IPS-18c (cell line): ENCODE measurements at regions not wholly inside any gene's neighbourhood (a gene's known extent, or its start where the extent isn't known, plus 50 kb on each side); places are given as distances from the start of the nearest gene placed in this dataset.
"Not testable (repeated sequence)": the region's sequence is repeated elsewhere in the genome, so short reads cannot be mapped to it uniquely, and the experiment has no call there.

Experiments
- H3K4me3 ChIP-seq: 2 replicates; pipeline ENCODE4 v1.7.0; 2013; ENCODE audit warnings: low read depth, mild to moderate bottlenecking, low read length, moderate library complexity; ENCODE audit not compliant: insufficient read depth
- H3K9me3 ChIP-seq: one replicate; pipeline ENCODE4 v1.6.1; 2013; ENCODE audit warnings: mild to moderate bottlenecking, low read length, moderate library complexity; ENCODE audit not compliant: control insufficient read depth, insufficient read depth

GRCh38 chr1:65020774-65021173 is 54.4 kb upstream of the JAK1 start:
- Histone ChIP-seq H3K9me3 (no peaks in the 10 kb centered on the region), H3K4me3 (no peak overlapping the region)

- Histone ChIP-seq H3K4me3 (no peak overlapping the region), H3K9me3 (no peaks in the 10 kb centered on the region)
Observed at GRCh38 chr1:65021795-65022194, 55.4 kb upstream of the JAK1 start.

GRCh38 chr1:65022216-65022615 is 55.9 kb upstream of the JAK1 start:
- no peaks in the 10 kb centered on the region for H3K9me3 ChIP-seq
- no peak overlapping the region for H3K4me3 ChIP-seq

GRCh38 chr1:65025794-65026193 is 59.4 kb upstream of the JAK1 start:
- Histone ChIP-seq H3K9me3 (no peaks in the 10 kb centered on the region), H3K4me3 (no peak overlapping the region)

GRCh38 chr1:65026235-65026634 is 59.9 kb upstream of the JAK1 start:
- H3K4me3 ChIP-seq = no peak overlapping the region

GRCh38 chr1:65027666-65028358 is 61.5 kb upstream of the JAK1 start:
- no peaks in the 10 kb centered on the region for H3K9me3 ChIP-seq

More at GRCh38 chr1:65026235-65026634, 59.9 kb upstream of the JAK1 start:
- H3K9me3 ChIP-seq = no peaks in the 10 kb centered on the region

GRCh38 chr1:65029434-65029833 is 63.1 kb upstream of the JAK1 start:
- H3K9me3 ChIP-seq, H3K4me3 ChIP-seq: not testable (repeated sequence)

More at GRCh38 chr1:65027666-65028358, 61.5 kb upstream of the JAK1 start:
- no peak overlapping the region for H3K4me3 ChIP-seq

- not testable (repeated sequence) for H3K4me3 ChIP-seq, H3K9me3 ChIP-seq
Observed at GRCh38 chr1:65034879-65035278, 68.5 kb upstream of the JAK1 start.

GRCh38 chr1:65036570-65037051 is 70.3 kb upstream of the JAK1 start:
- Histone ChIP-seq H3K4me3 (no peak overlapping the region), H3K9me3 (no peaks in the 10 kb centered on the region)

GRCh38 chr1:65039066-65039465 is 72.7 kb upstream of the JAK1 start:
- no peaks in the 10 kb centered on the region for H3K9me3 ChIP-seq
- no peak overlapping the region for H3K4me3 ChIP-seq

GRCh38 chr1:65039508-65039907 is 73.2 kb upstream of the JAK1 start:
- H3K9me3 ChIP-seq = no peaks in the 10 kb centered on the region
- H3K4me3 ChIP-seq = no peak overlapping the region

GRCh38 chr1:65042467-65042866 is 76.1 kb upstream of the JAK1 start:
- no peak overlapping the region for H3K4me3 ChIP-seq
- no peaks in the 10 kb centered on the region for H3K9me3 ChIP-seq

GRCh38 chr1:65044411-65044810 is 78.1 kb upstream of the JAK1 start:
- Histone ChIP-seq H3K4me3 (no peak overlapping the region), H3K9me3 (no peaks in the 10 kb centered on the region)

- Histone ChIP-seq H3K9me3 (no peaks in the 10 kb centered on the region), H3K4me3 (no peak overlapping the region)
Observed at GRCh38 chr1:65045022-65045817, 78.9 kb upstream of the JAK1 start.

- Histone ChIP-seq H3K9me3 (no peaks in the 10 kb centered on the region), H3K4me3 (no peak overlapping the region)
Observed at GRCh38 chr1:65048335-65048734, 82.0 kb upstream of the JAK1 start.

- Histone ChIP-seq H3K9me3 (no peaks in the 10 kb centered on the region), H3K4me3 (no peak overlapping the region)
Observed at GRCh38 chr1:65049941-65050713, 83.8 kb upstream of the JAK1 start.

- Histone ChIP-seq H3K9me3 (no peaks in the 10 kb centered on the region), H3K4me3 (no peak overlapping the region)
Observed at GRCh38 chr1:65050735-65051134, 84.4 kb upstream of the JAK1 start.

GRCh38 chr1:65054481-65054880 is 88.1 kb upstream of the JAK1 start:
- Histone ChIP-seq H3K4me3 (no peak overlapping the region), H3K9me3 (no peaks in the 10 kb centered on the region)
